RCC 7860 (cell line): ENCODE measurements at regions not wholly inside any gene's neighbourhood (a gene's known extent, or its start where the extent isn't known, plus 50 kb on each side); places are given as distances from the start of the nearest gene placed in this dataset.
"Not testable (repeated sequence)": the region's sequence is repeated elsewhere in the genome, so short reads cannot be mapped to it uniquely, and the experiment has no call there.

Source experiments
- DNase-seq: peaks from one replicate; pipeline ENCODE4 v3.0.0-alpha.2; 2015; ENCODE audit warnings: low spot score
- FAIRE-seq: peaks from 2 replicates; lab custom pipeline; 2012; peaks lifted over from hg19 to GRCh38; lab: Jason Lieb, UNC

DNA sequence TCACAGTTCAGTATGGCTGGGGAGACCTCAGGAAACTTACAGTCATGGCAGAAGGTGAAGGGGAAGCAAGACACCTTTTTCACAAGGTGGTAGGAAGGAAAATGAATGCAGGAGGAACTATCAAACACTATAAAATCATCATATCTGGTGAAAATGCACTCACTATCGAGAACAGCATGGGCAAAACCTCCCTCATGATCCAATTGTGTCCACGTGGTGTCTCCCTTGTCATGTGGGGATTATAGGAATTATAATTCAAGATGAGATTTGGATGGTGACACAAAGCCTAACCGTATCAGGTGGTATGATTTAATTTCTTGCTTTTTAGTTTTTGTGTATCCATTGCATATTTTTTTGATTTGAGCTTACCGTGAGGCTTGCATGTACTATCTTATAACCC is 133.2 kb upstream of the SYNCRIP start:
- FAIRE-seq (no peak), DNase-seq (no peak)

DNA sequence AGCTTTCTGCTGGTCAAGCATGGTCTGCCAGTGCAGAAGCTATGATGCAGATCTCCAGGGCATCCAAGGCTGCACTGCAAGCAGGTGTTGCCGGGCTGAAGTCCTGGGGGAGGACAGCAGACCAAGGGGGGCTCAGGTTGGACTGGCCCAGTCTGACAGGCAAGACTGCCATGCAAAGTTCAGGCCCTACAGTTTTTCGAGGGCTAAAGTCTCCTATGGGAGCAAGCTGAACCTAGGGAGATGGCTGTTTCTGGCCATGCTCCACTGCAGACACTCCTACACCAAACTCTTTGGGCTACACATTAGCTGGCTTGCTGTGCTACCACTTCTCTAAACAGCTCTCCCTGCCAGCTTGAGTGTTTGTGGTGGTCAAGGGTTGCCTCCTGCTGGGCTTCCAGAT is 130.0 kb upstream of the SYNCRIP start:
- no peak for FAIRE-seq
- no peak for DNase-seq

DNA sequence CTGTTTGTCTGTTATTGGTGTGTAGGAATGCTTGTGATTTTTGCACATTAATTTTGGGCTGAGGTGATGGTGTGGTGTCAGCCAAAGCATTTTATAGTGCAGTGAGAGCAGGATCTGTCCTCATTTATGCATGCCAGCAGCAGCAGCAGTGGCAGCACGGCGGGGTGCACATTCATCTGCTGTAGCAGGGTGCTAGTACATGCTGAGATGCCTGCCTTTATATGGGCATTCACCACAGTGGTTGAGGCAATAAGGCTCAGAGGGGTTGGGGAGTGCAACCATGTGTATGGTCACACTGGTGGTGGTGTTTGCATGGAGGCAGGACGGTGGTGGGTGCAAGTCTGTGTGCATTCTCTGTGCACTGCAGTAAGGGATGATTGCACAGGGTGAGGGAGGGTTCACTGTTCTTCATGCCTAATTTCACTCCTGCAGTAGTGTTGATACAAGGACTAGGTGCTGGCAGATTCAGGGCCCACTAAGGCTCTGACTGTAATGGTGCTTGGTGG is 129.3 kb upstream of the SYNCRIP start:
- DNase-seq (no peak), FAIRE-seq (no peak)

DNA sequence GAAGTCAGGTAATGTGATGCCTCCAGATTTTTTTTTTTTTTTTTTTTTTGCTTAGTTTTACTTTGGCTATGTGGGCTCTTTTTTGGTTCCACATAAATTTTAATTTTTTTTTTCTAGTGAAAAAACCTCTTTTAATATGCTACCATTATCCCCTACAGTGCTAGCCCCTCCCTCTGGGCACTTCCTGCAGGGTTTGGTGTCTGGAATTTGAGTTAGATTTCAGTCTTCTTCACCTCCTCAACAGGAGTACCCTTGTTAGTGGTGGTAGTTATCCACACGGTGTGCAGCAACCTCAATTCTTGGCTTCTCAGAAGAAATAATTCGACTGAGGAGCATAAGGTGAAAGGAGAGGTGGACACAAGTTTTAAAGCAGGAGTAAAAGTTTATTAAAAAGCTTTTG is 128.8 kb upstream of the SYNCRIP start:
- no peak for DNase-seq
- FAIRE-seq: no peak

DNA sequence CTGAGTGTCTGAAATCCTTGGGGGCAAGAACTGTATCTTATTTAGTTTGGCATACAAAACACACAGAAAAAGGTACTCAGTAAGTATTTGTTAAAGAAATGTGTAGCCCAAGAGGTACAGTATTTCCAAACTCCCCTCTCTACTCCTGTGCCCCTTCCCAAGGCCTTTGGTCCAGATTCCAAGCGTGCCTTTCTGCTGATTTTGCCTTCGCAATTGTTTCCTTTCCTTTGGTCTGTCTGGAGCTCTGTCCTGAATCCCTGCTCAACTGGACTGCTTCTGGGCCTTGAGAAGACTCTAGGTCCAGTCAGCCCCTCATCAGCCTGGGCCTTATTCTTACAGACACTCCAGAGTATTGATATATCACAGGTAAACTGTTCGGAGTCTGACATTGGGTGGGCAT is 122.2 kb upstream of the SYNCRIP start:
- FAIRE-seq: no peak
- no peak for DNase-seq

DNA sequence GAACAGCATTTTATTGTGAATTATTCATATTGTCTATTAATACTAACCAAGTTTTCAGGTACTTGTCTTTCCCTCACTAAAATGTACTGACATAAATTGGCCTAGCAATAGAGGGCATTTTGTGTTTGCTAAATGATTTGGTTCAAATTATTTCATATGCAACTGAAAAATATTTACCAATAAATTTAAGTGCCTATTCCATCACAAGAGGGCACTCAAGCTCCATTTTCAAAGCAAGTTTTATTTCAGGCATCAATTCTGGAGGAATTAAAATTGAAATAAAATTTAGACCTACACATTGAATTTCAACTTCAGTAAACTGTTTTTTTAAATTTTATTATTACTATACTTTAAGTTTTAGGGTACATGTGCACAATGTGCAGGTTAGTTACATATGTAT is 114.3 kb upstream of the SYNCRIP start:
- DNase-seq (no peak), FAIRE-seq (no peak)

DNA sequence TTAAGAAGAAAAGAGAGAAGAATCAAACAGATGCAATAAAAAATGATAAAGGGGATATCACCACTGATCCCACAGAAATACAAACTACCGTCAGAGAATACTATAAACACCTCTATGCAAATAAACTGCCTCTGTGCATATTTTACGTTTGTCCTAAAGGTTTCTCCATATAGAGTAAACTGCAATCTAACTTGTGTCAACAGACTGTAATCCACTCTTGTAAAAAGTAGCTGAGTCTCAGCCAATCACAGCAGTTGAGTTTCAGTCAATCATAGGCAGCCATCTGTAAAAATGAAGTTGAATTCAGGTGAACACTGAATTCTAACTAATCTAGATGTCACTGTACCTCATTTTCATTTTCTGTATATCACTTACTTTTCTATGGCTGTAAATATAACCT is 112.2 kb upstream of the SYNCRIP start:
- DNase-seq: no peak
- no peak for FAIRE-seq

DNA sequence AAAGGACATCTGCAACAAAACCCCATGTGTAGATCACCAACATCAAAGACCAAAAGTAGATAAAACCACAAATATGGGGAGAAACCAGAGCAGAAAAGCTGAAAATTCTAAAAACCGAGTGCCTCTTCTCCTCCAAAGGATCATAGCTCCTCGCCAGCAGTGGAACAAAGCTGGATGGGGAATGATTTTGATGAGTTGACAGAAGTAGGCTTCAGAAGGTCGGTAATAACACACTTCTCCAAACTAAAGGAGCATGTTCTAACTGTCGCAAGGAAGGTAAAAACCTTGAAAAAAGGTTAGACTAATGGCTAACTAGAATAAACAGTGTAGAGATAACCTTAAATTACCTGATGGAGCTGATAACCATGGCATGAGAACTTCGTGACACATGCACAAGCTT is 109.9 kb upstream of the SYNCRIP start:
- FAIRE-seq (no peak), DNase-seq (no peak)

DNA sequence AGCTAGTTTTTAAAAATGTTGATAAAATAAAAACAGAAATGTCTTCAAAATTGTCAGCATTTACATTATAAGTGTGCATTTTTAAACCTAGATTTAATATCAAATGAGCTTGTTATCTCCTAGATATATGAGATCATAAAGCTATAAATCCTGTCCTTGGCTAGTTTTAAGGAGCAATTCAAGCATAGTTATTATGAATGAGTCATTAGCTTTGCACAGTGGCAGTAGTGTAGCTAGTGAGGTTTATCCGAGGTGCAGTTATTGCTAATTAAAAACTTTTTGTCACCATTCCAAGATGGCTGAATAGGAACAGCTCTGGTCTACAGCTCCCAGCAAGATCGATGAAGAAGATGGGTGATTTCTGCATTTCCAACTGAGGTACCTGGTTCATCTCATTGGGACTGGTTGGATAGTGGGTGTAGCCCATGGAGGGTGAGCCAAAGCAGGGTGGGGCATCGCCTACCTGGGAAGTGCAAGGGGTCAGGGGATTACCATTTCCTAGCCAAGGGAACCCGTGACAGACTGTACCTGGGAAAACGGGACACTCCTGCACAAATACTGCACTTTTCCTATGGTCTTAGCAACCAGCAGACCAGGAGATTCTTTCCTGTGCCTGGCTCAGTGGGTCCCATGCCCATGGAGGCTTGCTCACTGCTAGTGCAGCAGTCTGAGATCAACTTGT is 108.8 kb upstream of the SYNCRIP start:
- FAIRE-seq: no peak
- no peak for DNase-seq

DNA sequence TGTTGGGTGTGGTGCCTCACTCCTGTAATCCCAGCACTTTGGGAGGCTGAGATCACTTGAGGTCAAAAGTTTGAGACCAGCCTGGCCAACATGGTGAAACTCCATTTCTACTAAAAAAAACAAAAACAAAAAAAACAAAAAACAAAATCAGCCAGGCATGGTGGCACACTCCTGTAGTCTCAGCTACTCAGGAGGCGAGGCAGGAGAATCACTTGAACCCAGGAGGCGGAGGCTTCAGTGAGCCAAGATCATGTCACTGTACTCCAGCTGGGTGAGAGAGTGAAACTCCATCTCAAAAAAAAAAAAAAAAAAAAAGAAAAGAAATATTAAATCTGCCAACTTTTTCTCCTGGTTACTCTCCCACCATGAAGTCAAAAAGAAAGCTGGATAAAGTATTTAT is 107.5 kb upstream of the SYNCRIP start:
- FAIRE-seq, DNase-seq: not testable (repeated sequence)

DNA sequence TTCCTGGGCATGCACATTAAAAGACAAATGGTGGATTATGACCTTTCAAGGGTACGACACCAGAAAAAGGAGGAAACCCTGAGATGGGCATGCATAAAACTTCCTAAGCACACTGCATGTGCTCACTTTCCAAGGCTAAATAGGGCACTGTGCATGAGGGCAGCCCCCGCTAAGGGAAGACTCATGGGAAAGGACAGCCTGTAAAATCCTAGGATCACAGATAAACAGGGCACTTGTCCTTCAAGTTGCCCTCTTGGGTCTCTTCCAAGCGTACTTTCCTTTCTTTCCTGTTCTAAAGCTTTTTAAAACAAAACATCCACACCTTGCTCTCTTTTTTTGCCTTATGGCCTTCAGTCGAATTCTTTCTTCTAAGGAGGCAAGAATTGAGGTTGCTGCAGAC is 106.5 kb upstream of the SYNCRIP start:
- FAIRE-seq (no peak), DNase-seq (no peak)

DNA sequence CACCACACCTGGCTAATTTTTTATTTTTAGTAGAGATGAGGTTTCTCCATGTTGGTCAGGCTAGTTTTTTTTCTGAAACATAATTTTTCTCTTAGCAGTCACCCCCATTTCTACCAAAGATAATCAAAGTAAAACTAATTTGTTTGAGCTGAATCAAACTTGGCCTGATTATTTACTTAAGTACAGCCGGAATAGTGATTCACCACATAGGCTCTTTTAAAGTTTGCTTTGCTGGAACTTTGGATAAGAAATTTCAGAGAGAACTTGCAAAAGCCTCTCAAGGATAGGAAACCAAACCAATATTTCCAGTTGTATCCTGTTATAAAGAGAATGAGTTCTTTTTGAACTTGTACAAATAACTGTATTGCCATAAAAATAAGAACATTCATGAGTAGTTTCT is 105.0 kb upstream of the SYNCRIP start:
- no peak for FAIRE-seq
- no peak for DNase-seq

DNA sequence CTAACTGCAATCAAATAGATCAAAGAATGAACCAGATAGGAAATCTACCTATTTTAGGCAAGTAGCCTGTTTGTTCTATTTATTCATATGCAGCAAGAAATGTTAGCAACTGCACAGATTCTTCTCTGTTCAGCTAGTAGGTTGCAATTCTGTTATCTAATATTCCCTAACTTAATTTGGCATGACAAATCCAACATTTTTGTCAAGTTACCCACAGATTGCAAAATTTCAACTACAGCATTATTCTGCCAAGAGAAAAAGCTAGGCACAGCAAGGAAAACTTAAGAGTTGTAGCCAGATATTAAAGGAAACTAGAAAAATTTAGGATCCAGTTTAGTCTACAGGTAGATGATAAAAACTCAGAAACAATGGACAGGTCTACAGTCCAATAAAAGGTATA is 104.4 kb upstream of the SYNCRIP start:
- FAIRE-seq (no peak), DNase-seq (no peak)

DNA sequence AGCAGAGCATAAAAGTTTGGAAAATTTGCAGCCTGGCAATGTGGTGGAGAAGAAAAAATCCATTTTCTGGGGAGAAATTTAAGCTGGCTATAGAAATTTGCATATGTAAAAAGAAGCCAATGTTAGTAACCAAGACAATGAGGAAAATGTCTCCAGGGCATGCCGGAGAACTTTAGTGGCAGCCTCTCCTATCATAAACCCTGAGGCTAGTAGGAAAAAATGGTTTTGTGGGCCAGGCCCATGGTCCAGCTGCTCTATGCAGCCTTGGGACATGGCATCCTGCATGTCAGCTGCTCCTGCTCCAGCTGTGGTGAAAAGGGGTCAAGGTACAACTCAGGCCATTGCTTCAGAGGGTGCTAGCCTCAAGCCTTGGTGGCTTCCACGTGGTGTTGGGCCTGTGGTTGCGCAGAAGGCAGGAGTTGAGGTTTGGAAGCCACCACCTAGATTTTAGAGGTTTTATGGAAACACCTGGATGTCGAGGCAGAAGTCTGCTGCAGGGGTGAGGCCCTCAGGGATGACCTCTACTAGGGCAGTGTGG is 101.8 kb upstream of the SYNCRIP start:
- DNase-seq (no peak), FAIRE-seq (no peak)

DNA sequence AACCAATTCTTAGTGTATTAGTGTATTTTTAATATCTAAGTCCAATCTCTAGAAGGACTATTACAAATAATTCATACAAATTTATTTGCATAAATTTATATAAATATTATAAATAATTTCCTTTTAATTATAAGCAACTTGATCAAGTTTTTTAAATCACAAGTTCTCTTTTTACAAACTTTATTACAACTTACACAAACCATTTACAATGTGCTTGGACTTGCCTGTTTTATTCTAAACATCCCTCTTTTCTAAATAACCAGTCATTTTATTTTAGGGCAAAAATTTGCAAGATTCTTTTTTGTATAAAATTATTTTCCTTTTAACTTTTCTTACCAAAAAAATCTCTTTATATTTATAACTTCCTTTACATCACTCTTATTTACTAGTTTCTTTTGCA is 83.5 kb upstream of the SYNCRIP start:
- no peak for FAIRE-seq
- DNase-seq: peak; percentile 13

DNA sequence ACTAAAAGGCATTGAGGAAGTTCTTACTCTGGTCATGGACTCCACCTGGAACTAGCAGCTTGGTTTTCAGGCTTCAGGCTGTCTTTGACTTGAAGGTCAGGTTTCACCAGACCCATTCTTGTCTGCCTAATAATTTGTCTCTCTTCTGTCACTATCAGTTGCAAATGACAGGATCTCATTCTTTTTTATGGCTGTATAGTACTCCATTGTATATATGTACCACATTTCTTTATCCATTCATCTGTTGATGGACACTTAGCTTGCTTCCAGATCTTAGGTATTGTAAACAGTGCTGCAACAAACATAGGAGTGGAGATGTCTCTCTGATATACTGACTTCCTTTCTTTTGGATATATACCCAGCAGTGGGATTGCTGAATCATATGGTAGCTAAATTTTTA is 73.1 kb upstream of the SYNCRIP start:
- no peak for FAIRE-seq

DNA sequence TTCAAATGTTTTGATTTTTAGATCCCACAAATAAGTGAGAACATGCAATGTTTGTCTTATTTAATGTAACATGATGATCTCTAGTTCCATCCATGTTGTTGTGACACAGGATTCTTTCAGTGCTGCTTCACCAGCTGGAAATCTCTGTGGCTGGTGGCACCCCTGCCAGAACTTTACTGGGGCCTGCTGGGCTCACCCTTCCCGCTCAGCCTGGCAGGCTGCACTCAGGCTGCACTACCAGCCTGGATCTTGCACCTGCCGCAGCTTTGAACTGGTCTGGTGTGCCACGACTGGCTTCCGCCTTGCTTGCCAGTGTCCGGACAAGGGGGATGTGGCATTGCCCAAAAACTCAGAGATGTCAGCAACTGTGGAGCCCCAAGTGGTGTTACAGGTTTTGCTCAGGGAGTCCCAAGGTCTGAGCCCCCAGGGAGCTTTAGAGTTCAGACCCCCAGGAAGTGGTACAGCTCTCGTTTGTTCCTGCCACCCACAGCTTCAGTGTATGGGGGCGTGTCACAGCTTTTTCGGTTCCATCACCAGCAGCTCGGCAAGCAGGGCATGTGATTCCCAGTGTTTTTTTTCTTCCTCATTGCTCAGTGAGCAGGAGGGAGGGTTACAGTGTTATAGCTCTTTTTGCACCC is 72.3 kb upstream of the SYNCRIP start:
- FAIRE-seq (no peak), DNase-seq (no peak)

More for the DNA sequence above, 73.1 kb upstream of the SYNCRIP start:
- peak; percentile 2 for DNase-seq

DNA sequence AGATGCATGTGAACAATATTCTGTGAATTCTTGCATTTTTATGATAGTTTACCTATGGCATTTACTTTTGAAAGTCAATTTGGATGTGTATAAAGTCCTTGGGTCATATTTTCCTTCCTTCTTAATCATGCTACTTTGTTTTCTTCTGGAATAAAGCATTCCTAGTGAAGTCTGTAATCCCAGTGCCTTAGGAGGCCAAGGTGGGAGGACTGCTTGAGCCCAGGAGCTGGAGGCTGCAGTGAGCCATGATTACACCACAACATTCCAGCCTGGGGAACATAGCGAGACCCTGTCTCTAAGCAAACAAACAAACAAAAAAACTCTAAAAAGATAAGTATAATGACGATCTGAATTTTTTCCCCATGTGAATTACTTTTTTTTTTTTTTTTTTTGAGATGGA is 69.7 kb upstream of the SYNCRIP start:
- DNase-seq: no peak
- no peak for FAIRE-seq

DNA sequence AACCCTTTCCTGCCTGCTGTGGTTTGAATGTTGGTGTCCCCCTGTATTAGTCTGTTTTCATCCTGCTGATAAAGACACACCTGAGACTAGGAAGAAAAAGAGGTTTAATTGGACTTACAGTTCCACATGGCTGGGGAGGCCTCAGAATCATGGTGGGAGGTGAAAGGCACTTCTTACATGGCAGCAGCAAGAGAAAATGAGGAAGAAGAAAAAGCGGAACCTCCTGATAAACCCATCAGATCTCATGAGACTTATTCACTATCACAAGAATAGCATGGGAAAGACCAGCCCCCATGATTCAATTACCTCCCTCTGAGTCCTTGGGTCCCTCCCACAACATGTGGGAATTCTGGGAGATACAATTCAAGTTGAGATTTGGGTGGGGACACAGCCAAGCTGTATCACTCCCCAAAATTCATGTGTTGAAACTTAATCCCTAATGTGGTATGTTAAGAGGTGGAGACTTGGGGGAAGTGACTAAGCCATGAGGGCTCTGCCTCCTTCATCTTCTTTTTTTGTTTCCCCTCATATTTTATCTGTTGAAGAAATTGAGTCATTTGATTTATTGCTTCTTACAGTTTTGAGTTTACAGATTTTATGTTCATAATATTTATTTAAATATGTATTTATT is 64.9 kb upstream of the SYNCRIP start:
- FAIRE-seq, DNase-seq: not testable (repeated sequence)

DNA sequence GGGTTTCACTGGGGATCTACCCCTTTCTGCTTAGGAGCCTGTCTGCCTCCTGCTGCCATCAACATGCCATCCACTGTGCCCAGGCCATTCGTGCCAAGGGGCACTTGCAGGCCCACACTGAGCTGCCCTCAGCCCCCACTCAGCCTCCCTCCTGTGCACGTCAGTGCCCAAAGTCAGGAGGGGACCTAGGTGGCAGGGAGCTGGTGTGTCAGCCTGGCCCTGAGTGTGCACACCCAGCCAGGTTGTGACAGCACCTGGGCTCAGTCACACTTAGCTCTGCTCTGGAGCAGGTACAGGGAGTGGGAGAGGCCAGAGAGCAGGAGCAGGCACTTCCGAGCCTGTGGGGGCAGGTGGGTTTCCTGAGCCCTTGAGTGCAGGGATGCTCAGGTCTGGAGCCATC is 63.6 kb upstream of the SYNCRIP start:
- DNase-seq (no peak), FAIRE-seq (no peak)

DNA sequence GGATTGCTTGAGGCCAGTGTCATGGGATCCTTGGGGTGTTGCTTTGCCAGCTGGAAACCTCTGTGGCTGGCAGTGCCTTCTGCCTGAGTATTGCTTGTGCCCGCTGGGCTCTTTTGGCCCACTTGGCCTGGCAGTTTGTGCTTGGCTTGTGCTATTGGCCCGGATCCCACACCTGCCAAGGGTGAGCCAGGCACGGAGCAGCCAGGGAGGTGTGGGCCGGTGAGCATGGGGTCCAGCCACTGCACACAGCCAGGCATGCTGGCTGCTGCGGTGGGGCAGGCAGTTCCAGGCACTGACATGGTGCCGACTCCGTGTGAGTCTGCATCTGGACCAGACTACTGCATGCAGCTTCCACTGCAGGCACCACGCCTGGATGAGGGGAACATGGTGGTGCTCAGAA is 62.5 kb upstream of the SYNCRIP start:
- no peak for FAIRE-seq
- DNase-seq: no peak

DNA sequence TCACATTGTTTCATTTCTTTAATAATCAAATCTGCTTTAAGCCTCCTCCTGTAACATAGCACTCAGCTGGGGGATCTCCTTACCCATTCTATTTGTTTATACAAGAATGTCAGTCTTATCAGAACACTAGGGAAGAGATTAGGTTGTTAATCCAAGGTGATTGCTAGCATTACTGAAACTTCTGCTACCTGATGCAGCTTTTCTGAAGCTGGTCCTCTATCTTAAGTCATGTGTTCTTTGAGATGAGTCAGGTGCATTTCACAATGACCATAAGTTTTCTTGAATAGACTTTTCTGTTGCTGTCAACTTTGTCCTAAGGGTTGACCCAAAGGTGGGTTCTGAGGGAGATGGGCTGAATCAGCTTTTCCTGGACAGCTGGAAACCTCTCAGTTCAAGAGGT is 60.7 kb upstream of the SYNCRIP start:
- FAIRE-seq: no peak
- DNase-seq: no peak
